GM21423 (cell line): ENCODE measurements at regions not wholly inside any gene's neighbourhood (a gene's known extent, or its start where the extent isn't known, plus 50 kb on each side); places are given as distances from the start of the nearest gene placed in this dataset.

Experiments used
- ATAC-seq: cut with Tn5 transposase; IDR thresholded peaks from one replicate; pipeline ENCODE4 v1.9.1; 2021; ENCODE audit warnings: mild to moderate bottlenecking, moderate library complexity; ENCODE audit not compliant: unreplicated experiment

DNA sequence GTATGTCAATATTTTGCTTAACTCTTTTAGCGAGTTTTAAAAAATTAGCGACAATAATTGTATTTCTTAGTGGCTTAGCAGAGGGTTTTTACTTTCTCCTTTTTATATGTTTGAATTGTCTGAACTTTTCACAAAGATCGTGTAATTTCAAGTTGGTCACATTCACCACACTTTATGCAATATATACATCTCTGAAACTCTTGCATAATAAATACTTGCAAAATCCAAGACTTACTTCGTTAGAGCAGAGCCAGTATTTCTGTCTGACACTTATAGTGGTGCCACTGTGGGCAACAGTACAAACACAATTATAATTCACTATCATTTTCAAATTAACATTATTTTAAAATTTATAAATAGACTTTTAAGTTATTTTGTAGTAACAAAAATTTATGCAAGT is 62.0 kb downstream of the SUCNR1 start:
- no peak for ATAC-seq

- ATAC-seq, result no peak
Measured at GRCh38 chr3:151940481-151940880, 67.0 kb downstream of the SUCNR1 start.

- no peak for ATAC-seq
Measured at GRCh38 chr3:151943539-151943938, 70.1 kb downstream of the SUCNR1 start.

- no peak for ATAC-seq
Measured at GRCh38 chr3:151944356-151944755, 70.9 kb downstream of the SUCNR1 start.

DNA sequence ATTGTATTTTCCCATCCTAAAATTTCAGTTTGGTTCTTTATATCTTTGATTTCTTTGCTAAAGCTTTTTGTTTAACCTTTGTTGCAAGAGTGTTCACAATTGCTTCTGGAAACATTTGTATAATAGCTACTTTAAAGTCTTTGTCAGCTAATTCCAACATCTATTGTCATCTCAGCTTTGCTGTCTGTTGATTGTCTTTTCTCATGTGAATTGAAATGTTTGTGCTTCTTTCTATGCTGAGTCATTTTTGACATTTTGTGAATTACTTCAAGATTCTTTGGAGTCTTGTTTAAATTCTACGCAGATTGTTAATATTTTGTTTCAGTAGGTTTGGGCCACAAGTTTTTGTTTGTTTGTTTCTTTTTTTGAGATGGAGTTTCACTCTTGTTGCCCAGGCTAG is 73.2 kb downstream of the SUCNR1 start:
- ATAC-seq, result no peak

GRCh38 chr3:151949706-151950105 is 76.3 kb downstream of the SUCNR1 start:
- no peak for ATAC-seq

GRCh38 chr3:151955356-151955755 is 81.9 kb downstream of the SUCNR1 start:
- no peak for ATAC-seq

DNA sequence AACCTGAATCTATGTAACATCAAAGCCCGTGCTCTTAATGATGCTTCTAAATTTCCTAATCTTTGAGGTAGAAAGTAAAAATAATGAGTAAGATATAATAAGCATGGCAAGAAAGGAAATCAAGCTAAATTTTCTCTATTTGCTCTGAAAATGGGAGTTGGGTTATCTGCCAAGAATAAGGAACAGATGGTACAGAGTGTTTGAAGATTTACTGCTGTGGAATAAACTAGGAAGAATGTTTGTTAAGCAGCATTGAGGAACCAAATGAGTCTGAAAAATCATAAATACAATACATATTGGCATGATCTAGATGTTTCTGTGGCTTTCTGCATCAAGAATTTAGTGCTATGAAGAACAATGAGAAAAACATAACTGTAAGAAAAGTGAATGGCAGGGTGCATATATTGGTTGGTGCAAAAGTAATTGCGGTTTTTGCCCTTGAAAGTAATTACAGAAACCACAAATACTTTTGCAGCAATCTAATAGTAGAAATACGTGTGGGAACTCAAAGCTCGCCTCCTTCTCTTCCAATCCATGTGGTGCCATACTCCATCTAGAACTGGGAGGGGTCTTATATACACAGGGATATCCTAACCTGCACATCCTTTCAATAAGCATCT is 87.6 kb downstream of the SUCNR1 start:
- ATAC-seq, result no peak

- no peak for ATAC-seq
Measured at GRCh38 chr3:151962352-151962751, 88.9 kb downstream of the SUCNR1 start.

GRCh38 chr3:151962912-151963311 is 89.5 kb downstream of the SUCNR1 start:
- no peak for ATAC-seq

GRCh38 chr3:151964743-151965142 is 91.3 kb downstream of the SUCNR1 start:
- ATAC-seq, result no peak

DNA sequence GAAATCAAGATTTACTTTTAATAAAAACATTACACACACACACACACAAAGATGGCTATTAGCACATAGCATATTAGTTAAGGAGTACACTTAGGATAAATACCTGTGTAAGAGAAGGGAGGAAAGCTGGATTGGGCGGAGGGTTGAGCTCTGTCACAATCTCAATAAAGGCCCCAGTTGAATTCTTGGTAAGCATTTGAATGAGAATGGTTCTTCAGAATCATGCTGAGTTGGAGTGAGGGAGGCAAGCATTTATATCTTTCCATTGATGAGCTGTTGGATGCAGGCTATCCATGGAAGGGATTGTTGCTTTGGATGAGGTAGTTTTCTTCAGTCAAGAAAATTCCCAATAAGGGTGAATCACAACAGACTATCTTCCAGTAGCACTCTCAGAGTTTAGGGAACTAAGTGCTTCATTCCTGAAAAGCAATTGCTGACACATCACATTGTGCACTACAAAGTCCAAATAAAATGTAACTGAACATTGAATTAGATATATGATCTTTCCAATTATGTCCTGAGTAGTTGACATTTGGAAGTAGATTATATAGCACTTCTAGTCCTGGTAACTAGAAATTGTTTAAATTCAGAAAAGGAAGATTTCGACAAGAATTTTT is 95.7 kb downstream of the SUCNR1 start:
- no peak for ATAC-seq

GRCh38 chr3:151971814-151972579 is 98.6 kb downstream of the SUCNR1 start:
- no peak for ATAC-seq

- no peak for ATAC-seq
Measured at GRCh38 chr3:151974067-151974466, 100.6 kb downstream of the SUCNR1 start.

GRCh38 chr3:151976211-151977050 is 103.0 kb downstream of the SUCNR1 start:
- no peak for ATAC-seq

- no peak for ATAC-seq
Measured at GRCh38 chr3:151979906-151980305, 106.5 kb downstream of the SUCNR1 start.

- ATAC-seq, result no peak
Measured at GRCh38 chr3:151983538-151983937, 110.1 kb downstream of the SUCNR1 start.

- ATAC-seq, result no peak
Measured at GRCh38 chr3:151985787-151986430, 112.5 kb downstream of the SUCNR1 start.

- ATAC-seq, result no peak
Measured at GRCh38 chr3:151987893-151988292, 114.5 kb downstream of the SUCNR1 start.

DNA sequence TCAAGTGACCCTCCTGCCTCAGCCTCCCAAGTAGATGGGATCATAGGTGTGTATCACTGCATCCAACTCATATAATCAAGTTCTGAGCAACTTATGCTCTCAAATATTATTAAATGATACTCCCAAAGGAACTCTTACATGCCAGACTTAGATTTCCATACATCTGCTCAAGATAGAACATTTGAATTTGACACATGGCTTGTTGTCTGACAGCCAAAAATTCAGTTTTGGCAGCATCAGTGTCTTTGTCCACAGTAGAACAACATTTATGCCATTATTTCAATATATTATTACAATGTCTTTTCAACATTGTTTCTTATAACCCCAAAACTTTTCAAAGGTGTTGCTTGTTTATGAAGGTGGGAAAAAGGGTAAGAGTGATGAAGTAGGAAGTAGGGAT is 116.2 kb downstream of the SUCNR1 start:
- ATAC-seq, result no peak
